BJ (cell line): ENCODE measurements at regions not wholly inside any gene's neighbourhood (a gene's known extent, or its start where the extent isn't known, plus 50 kb on each side); places are given as distances from the start of the nearest gene placed in this dataset.

Experiments
- CTCF ChIA-PET: fragments of 350-600 bp; formaldehyde crosslinking; extraction: SDS; loops from one replicate; lab custom pipeline; 2021; ENCODE audit warnings: antibody characterized with exemption, inconsistent platforms; lab: Yijun Ruan, JAX
- POLR2A ChIA-PET: fragments of 300-600 bp; sonication (Branson Sonifier 250); formaldehyde crosslinking; extraction: SDS; loops from one replicate; lab custom pipeline; 2021; ENCODE audit warnings: antibody characterized with exemption; lab: Charles Lee
- DNase-seq: peaks from one replicate; pipeline ENCODE4 v3.0.0-alpha.2; 2011; ENCODE audit warnings: low read depth
- H3K27me3 ChIP-seq: 2 replicates; pipeline ENCODE4 v1.6.0; 2011; ENCODE audit warnings: low read length; ENCODE audit not compliant: control insufficient read depth, insufficient read depth
- H3K36me3 ChIP-seq: 2 replicates; pipeline ENCODE4 v1.5.1; 2011; ENCODE audit warnings: low read length; ENCODE audit not compliant: control insufficient read depth, insufficient read depth
- H3K4me3 ChIP-seq: 2 replicates; pipeline ENCODE4 v1.5.1; 2011; ENCODE audit warnings: low read depth, mild to moderate bottlenecking, control low read depth, low read length
- CTCF ChIP-seq: IDR thresholded peaks from 2 replicates; pipeline ENCODE4 v1.5.1; 2011; ENCODE audit warnings: low read depth, mild to moderate bottlenecking, control low read depth, inconsistent platforms, low read length, moderate library complexity; ENCODE audit not compliant: insufficient read depth

- DNase-seq: no peak
- Histone ChIP-seq H3K4me3 (no peak overlapping the region), H3K27me3 (no peaks in the 10 kb centered on the region; the same call in 1 of the 2 replicates), H3K36me3 (no peaks in the 10 kb centered on the region)
- TF ChIP-seq CTCF: no peak
- ChIA-PET CTCF (interaction anchor here (0.7 to 8.1 kb wide), 2 partner anchors 49 to 253 kb away, joined by 3 to 291 read pairs; partner anchors contain the start of gene GLUL), POLR2A (no interaction called here)
Observed at GRCh38 chr1:182141040-182141439, 79.5 kb upstream of the ZNF648 start.

GRCh38 chr1:182139496-182139895, 78.0 kb upstream of the ZNF648 start:
- ChIA-PET CTCF (interaction anchor here (1.6 to 8.1 kb wide), 2 partner anchors 55 to 255 kb away, joined by 6 to 291 read pairs; partner anchors contain the start of gene GLUL), POLR2A (no interaction called here)
- no peak for DNase-seq
- no peaks in the 10 kb centered on the region for H3K36me3 ChIP-seq
- no peak for TF ChIP-seq CTCF
- H3K4me3 ChIP-seq: no peak overlapping the region
- H3K27me3 ChIP-seq: no peaks in the 10 kb centered on the region; the same call in 1 of the 2 replicates

GRCh38 chr1:182137546-182137945, 76.0 kb upstream of the ZNF648 start:
- no peak for DNase-seq
- CTCF ChIA-PET: no interaction called here
- Histone ChIP-seq H3K27me3 (no peaks in the 10 kb centered on the region; the same call in 1 of the 2 replicates), H3K4me3 (no peak overlapping the region), H3K36me3 (no peaks in the 10 kb centered on the region)
- POLR2A ChIA-PET: no interaction called here
- no peak for TF ChIP-seq CTCF

GRCh38 chr1:182135946-182136345, 74.4 kb upstream of the ZNF648 start:
- DNase-seq: no peak
- TF ChIP-seq CTCF: no peak
- H3K27me3 ChIP-seq: no peaks in the 10 kb centered on the region; the same call in 1 of the 2 replicates
- no peaks in the 10 kb centered on the region for H3K36me3 ChIP-seq
- POLR2A ChIA-PET: no interaction called here
- no peak overlapping the region for H3K4me3 ChIP-seq
- CTCF ChIA-PET: interaction anchor here (1.1 to 1.4 kb wide), 2 partner anchors 51 to 261 kb away, joined by 5 to 7 read pairs; no protein-coding TSS in a partner anchor

- CTCF ChIA-PET: interaction anchor here (1.2 kb wide), 1 partner anchor 9 kb away, joined by 4 read pairs; no protein-coding TSS in a partner anchor
Observed at GRCh38 chr1:182134257-182134656, 72.7 kb upstream of the ZNF648 start.

More at GRCh38 chr1:182134257-182134656, 72.7 kb upstream of the ZNF648 start:
- DNase-seq: no peak
- no peaks in the 10 kb centered on the region for H3K36me3 ChIP-seq
- no peaks in the 10 kb centered on the region; the same call in 1 of the 2 replicates for H3K27me3 ChIP-seq
- no peak overlapping the region for H3K4me3 ChIP-seq
- TF ChIP-seq CTCF: no peak
- POLR2A ChIA-PET: no interaction called here
